ENCODE measurements at regions not wholly inside any gene's neighbourhood (a gene's known extent, or its start where the extent isn't known, plus 50 kb on each side); places are given as distances from the start of the nearest gene placed in this dataset.

- TF ChIP-seq CTCF (IDR thresholded peaks at IDR 0.05): no peak
- Histone ChIP-seq H3K36me3 (no peaks in the 10 kb centered on the region), H3K9me3 (no peaks in the 10 kb centered on the region), H3K4me1 (no peaks in the 10 kb centered on the region), H3K4me3 (no peak overlapping the region), H3K27me3 (ENCODE audit: low read depth) (no peaks in the 10 kb centered on the region), H3K27ac (no peak overlapping the region)
- ATAC-seq: no peak
- DNase-seq: no peak
- intact Hi-C loops (cut with DNase I): no loop called here
Measured at GRCh38 chr12:24711056-24712008, 237.6 kb downstream of the BCAT1 start.

- intact Hi-C loops (cut with DNase I): no loop called here
- no peaks in the 10 kb centered on the region for H3K9me3 ChIP-seq
- ATAC-seq (no peak), DNase-seq (no peak)
- H3K4me3 ChIP-seq: no peak overlapping the region
- H3K4me1 ChIP-seq: peaks cover 9% of the 10 kb centered on the region
- H3K27ac ChIP-seq: no peak overlapping the region
- no peaks in the 10 kb centered on the region for H3K36me3 ChIP-seq
- TF ChIP-seq CTCF (IDR thresholded peaks at IDR 0.05): no peak
- H3K27me3 ChIP-seq (ENCODE audit: low read depth): no peaks in the 10 kb centered on the region
Measured at GRCh38 chr12:24709216-24709615, 239.7 kb downstream of the BCAT1 start.

- DNase-seq: no peak
- no peak for TF ChIP-seq CTCF (IDR thresholded peaks at IDR 0.05)
- Histone ChIP-seq H3K4me1 (peaks cover 9% of the 10 kb centered on the region), H3K36me3 (no peaks in the 10 kb centered on the region), H3K27ac (no peak overlapping the region), H3K9me3 (no peaks in the 10 kb centered on the region), H3K27me3 (ENCODE audit: low read depth) (no peaks in the 10 kb centered on the region), H3K4me3 (no peak overlapping the region)
- intact Hi-C loops (cut with DNase I): no loop called here
- ATAC-seq: no peak
Measured at GRCh38 chr12:24708718-24709117, 240.2 kb downstream of the BCAT1 start.

- peaks cover 9% of the 10 kb centered on the region for H3K4me1 ChIP-seq
- TF ChIP-seq CTCF (IDR thresholded peaks at IDR 0.05): no peak
- DNase-seq (no peak), ATAC-seq (no peak)
- no peaks in the 10 kb centered on the region for H3K27me3 ChIP-seq (ENCODE audit: low read depth)
- no peak overlapping the region for H3K27ac ChIP-seq
- no peaks in the 10 kb centered on the region for H3K36me3 ChIP-seq
- intact Hi-C loops (cut with DNase I): no loop called here
- H3K4me3 ChIP-seq: no peak overlapping the region
- H3K9me3 ChIP-seq: no peaks in the 10 kb centered on the region
Measured at GRCh38 chr12:24708043-24708442, 240.9 kb downstream of the BCAT1 start.

- DNase-seq: no peak
- H3K4me1 ChIP-seq: peaks cover 9% of the 10 kb centered on the region
- intact Hi-C loops (cut with DNase I): no loop called here
- no peak overlapping the region for H3K27ac ChIP-seq
- H3K27me3 ChIP-seq (ENCODE audit: low read depth): no peaks in the 10 kb centered on the region
- no peak for TF ChIP-seq CTCF (IDR thresholded peaks at IDR 0.05)
- no peaks in the 10 kb centered on the region for H3K36me3 ChIP-seq
- ATAC-seq: no peak
- no peaks in the 10 kb centered on the region for H3K9me3 ChIP-seq
- H3K4me3 ChIP-seq: no peak overlapping the region
Measured at GRCh38 chr12:24707334-24707733, 241.6 kb downstream of the BCAT1 start.

All from lower lobe of right lung (tissue), 2 donors.